SKM-1 treated with dmso at 0.1 percent for 144 hours (cell line): ENCODE measurements at regions not wholly inside any gene's neighbourhood (a gene's known extent, or its start where the extent isn't known, plus 50 kb on each side); places are given as distances from the start of the nearest gene placed in this dataset.

Experiments
- DNase-seq: peaks from one replicate; lab custom pipeline; 2025; ENCODE audit not compliant: unreplicated experiment; lab: John Stamatoyannopoulos, UW

DNA sequence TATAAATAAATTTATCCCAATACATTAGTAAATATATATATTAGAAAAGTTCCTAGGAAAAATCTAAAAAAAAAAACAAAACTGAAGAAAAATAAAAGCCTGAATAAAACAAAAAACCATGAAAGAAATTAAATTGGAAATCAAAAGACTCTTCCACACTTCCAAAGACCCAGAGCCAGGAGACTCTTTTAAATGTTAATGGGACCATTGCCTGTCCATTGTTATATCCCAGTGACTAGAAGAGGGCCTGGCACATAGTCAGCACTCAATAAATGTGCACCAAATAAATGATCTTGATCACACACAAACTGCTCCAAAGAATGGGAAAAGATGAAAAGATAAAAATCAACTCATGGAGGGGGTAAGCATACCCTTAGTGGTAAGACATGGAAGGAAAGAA, 51.3 kb upstream of the CLDN18 start:
- no peak for DNase-seq
